Suprapubic skin (tissue), 4 donors: ENCODE measurements at regions not wholly inside any gene's neighbourhood (a gene's known extent, or its start where the extent isn't known, plus 50 kb on each side); places are given as distances from the start of the nearest gene placed in this dataset.
"Not testable (repeated sequence)": the region's sequence is repeated elsewhere in the genome, so short reads cannot be mapped to it uniquely, and the experiment has no call there.

Experiments
- DNase-seq, 2 donors: peaks; one replicate each; pipeline ENCODE4 v3.0.0-alpha.2; 2019; ENCODE audit warnings: low spot score in 2 of 2
- H3K27ac ChIP-seq: fragments of 200-600 bp; sonication (generic); one replicate; pipeline ENCODE4 v1.5.1; 2019
- H3K27me3 ChIP-seq: fragments of 200-600 bp; sonication (generic); one replicate; pipeline ENCODE4 v1.5.1; 2019
- H3K36me3 ChIP-seq: fragments of 200-600 bp; sonication (generic); one replicate; pipeline ENCODE4 v1.5.1; 2019
- H3K4me1 ChIP-seq: fragments of 200-600 bp; sonication (generic); one replicate; pipeline ENCODE4 v1.5.1; 2019
- H3K4me3 ChIP-seq: fragments of 200-600 bp; sonication (generic); one replicate; pipeline ENCODE4 v1.5.1; 2019; ENCODE audit warnings: mild to moderate bottlenecking
- H3K9me3 ChIP-seq: fragments of 200-600 bp; sonication (generic); one replicate; pipeline ENCODE4 v1.5.1; 2019
- EP300 ChIP-seq: sonication (generic); formaldehyde crosslinking; IDR thresholded peaks from one replicate; pipeline ENCODE4 v1.6.1; 2017; ENCODE audit warnings: antibody characterized with exemption
- POLR2A ChIP-seq, 2 donors: fragments of 450-650 bp; IDR thresholded peaks; one replicate each; pipeline ENCODE4 v1.6.1; 2017; ENCODE audit warnings: antibody characterized with exemption in 2 of 2, mild to moderate bottlenecking in 2 of 2, moderate library complexity in 2 of 2
- POLR2AphosphoS5 ChIP-seq, 3 donors: sonication (generic); formaldehyde crosslinking; IDR thresholded peaks; one replicate each; pipeline ENCODE4 v1.6.1; 2017; ENCODE audit warnings: antibody characterized with exemption in 3 of 3
- WGBS: methylation state at CpG from one replicate; pipeline ENCODE4 v1.1.5; 2018; 5-methylcytosine and 5-hydroxymethylcytosine counted together
- TF ChIP-seq, protein P1 (sequence below), 2 donors: fragments of 200-600 bp in 1 of 2; fragments of 450-650 bp in 1 of 2; sonication (generic) in 1 of 2; IDR thresholded peaks; one replicate each; pipeline ENCODE4 v1.5.1; 2016 to 2019; ENCODE audit warnings: antibody characterized with exemption in 2 of 2, mild to moderate bottlenecking in 1 of 2, moderate library complexity in 1 of 2

DNA sequence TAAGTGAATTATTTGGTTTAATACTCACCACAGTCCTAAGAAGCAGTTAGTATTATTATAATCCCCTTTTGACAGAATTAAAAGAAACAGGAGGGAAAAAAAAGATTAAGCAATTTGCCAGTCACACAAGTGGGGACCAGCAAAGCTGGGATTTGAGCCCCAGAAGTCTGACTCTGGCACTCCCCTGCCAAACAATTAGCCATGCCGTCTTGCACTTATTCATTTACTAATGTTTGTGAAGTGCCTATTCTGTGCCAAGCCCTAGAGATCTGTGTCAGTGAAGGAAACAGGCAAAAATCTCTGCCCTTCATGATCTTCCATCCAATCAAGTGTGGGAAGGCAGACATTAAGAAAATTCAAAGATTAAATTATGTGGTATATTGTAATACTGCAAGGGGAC, 126.0 kb upstream of the TOP1 start:
- TF ChIP-seq, protein P1, sequence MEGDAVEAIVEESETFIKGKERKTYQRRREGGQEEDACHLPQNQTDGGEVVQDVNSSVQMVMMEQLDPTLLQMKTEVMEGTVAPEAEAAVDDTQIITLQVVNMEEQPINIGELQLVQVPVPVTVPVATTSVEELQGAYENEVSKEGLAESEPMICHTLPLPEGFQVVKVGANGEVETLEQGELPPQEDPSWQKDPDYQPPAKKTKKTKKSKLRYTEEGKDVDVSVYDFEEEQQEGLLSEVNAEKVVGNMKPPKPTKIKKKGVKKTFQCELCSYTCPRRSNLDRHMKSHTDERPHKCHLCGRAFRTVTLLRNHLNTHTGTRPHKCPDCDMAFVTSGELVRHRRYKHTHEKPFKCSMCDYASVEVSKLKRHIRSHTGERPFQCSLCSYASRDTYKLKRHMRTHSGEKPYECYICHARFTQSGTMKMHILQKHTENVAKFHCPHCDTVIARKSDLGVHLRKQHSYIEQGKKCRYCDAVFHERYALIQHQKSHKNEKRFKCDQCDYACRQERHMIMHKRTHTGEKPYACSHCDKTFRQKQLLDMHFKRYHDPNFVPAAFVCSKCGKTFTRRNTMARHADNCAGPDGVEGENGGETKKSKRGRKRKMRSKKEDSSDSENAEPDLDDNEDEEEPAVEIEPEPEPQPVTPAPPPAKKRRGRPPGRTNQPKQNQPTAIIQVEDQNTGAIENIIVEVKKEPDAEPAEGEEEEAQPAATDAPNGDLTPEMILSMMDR (IDR thresholded peaks at IDR 0.05): no peak
- TF ChIP-seq EP300 (no peak), POLR2A (IDR thresholded peaks at IDR 0.05) (no peak), POLR2AphosphoS5 (IDR thresholded peaks at IDR 0.05) (no peak)
- no peaks in the 10 kb centered on the region for H3K9me3 ChIP-seq

DNA sequence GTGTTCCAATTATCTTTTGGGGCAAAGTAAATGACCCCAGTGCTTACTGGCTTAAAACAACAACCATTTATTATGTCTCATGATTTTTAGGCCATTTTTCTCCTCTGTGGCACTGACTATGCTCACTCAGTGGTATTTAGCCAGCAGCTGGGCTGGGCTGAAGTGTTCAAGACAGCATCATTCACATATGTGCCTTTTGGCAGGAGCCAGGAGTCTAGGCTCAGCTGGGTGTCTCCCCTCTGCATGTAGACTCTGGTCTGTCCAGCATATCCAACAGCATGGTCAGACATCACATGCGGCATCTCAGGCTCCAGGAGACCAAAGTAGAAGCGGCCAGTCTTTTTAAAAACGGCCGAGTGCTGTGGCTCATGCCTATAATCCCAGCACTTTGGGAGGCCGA, 120.3 kb upstream of the TOP1 start:
- DNase-seq: no peak
- Histone ChIP-seq H3K27me3 (peaks cover 1% of the 10 kb centered on the region), H3K27ac (no peak overlapping the region), H3K9me3 (peaks cover 6% of the 10 kb centered on the region), H3K4me1 (no peaks in the 10 kb centered on the region), H3K4me3 (no peak overlapping the region), H3K36me3 (no peaks in the 10 kb centered on the region)
- 71% methylated on average over 5 of the region's 5 CpGs for WGBS
- no peak for TF ChIP-seq POLR2A (IDR thresholded peaks at IDR 0.05)
- no peak for TF ChIP-seq EP300
- TF ChIP-seq, protein P1 (IDR thresholded peaks at IDR 0.05): no peak
- TF ChIP-seq POLR2AphosphoS5 (IDR thresholded peaks at IDR 0.05): no peak

More for the DNA sequence above, 126.0 kb upstream of the TOP1 start:
- 39% methylated on average over 1 of the region's 1 CpG for WGBS
- H3K36me3 ChIP-seq: no peaks in the 10 kb centered on the region
- no peaks in the 10 kb centered on the region for H3K4me1 ChIP-seq
- no peak overlapping the region for H3K27ac ChIP-seq
- H3K27me3 ChIP-seq: no peaks in the 10 kb centered on the region
- no peak overlapping the region for H3K4me3 ChIP-seq
- no peak for DNase-seq

DNA sequence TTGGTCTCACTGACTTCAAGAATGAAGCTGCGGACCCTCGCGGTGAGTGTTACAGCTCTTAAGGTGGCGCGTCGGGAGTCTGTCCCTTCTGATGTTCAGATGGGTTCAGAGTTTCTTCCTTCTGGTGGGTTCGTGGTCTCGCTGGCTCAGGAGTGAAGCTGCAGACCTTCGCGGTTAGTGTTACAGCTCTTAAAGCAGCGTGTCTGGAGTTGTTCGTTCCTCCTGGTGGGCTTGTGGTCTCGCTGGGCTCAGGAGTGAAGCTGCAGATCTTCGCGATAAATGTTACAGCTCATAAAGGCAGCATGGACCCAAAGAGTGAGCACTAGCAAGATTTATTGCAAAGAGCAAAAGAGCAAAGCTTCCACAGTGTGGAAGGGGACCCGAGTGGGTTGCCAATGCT, 119.1 kb upstream of the TOP1 start:
- not testable (repeated sequence) for H3K9me3 ChIP-seq, H3K27ac ChIP-seq, H3K4me3 ChIP-seq, H3K36me3 ChIP-seq, H3K4me1 ChIP-seq, DNase-seq, H3K27me3 ChIP-seq
- 82% methylated on average over 16 of the region's 16 CpGs for WGBS

DNA sequence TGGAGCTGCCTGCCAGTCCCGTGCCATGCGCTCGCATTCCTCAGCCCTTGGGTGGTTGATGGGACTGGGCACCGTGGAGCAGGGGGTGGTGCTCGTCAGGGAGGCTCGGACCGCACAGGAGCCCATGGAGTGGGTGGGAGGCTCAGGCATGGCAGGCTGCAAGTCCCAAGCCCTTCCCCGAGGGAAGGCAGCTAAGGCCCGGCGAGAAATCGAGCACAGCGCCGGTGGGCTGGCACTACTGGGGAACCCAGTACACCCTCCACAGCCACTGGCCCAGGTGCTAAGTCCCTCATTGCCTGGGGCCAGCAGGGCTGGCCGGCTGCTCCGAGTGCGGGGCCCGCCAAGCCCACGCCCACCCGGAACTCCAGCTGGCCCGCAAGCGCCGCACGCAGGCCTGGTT, 118.2 kb upstream of the TOP1 start:
- H3K9me3 ChIP-seq, H3K27me3 ChIP-seq, H3K27ac ChIP-seq, H3K4me3 ChIP-seq, DNase-seq, H3K4me1 ChIP-seq, H3K36me3 ChIP-seq: not testable (repeated sequence)
- 100% methylated on average over 6 of the region's 23 CpGs for WGBS

DNA sequence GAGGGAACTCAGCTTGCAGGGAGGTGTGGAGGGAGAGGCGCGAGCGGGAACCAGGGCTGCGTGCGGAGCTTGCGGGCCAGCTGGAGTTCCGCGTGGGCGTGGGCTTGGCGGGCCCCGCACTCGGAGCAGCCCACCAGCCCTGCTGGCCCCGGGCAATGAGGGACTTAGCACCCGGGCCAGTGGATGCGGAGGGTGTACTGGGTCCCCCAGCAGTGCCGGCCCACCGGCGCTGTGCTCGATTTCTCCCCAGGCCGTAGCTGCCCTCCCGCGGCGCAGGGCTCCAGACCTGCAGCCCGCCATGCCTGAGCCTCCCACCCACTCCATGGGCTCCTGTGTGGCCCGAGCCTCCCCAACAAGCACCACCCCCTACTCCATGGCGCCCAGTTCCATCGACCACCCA, 117.5 kb upstream of the TOP1 start:
- H3K36me3 ChIP-seq, H3K27me3 ChIP-seq, H3K4me1 ChIP-seq, H3K4me3 ChIP-seq, H3K9me3 ChIP-seq, DNase-seq, H3K27ac ChIP-seq: not testable (repeated sequence)
- 91% methylated on average over 4 of the region's 27 CpGs for WGBS

DNA sequence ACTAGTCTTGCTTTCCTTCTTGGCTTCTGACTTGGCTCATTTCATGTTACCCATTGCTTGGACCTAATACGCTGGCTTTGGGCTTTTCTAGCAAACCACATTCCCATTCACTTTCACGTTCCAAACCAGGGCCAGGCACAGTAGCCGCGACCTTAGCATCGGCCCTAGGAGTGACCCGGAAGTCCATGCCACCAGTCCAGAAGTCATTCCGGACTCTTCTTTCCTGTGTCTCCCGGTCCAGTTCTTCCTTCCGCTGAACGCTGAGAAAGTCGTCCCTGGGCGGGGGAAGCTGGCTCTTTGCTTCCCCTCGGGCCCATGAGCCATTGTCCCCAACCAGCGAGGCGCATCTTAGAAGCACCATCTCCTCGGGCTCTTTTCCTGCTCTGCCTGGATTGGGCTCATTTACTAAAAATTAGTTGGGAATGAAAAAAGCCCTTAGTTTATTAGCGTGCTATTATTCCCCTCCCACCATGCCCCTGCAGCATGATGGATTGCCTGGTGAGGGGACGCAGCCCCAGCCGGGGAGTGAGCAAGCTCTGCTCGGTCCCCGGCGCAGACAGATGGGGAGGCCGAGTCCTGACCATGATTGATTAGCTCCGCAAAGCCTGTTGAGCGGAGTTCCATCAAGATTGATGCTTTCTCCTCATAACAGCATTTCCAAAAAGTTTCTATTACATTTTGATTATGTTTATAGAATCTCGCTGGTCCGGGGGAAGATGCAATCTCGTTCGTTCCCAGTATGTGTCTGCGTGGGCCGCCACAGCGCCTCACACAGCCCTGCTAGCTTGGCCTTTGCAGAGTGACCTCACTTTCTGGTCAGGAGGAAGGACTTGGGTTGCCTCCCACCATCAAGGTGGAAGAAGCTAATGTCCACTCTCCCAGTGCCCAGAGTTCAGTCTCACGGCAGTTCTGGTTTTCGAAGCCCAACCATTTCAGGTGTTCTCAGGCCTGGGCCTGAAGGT, 115.1 kb upstream of the TOP1 start:
- TF ChIP-seq EP300 (no peak), POLR2AphosphoS5 (IDR thresholded peaks at IDR 0.05) (no peak), POLR2A (IDR thresholded peaks at IDR 0.05) (no peak)
- TF ChIP-seq, protein P1 (IDR thresholded peaks at IDR 0.05): no peak
- WGBS: 88% methylated on average over 34 of the region's 34 CpGs

DNA sequence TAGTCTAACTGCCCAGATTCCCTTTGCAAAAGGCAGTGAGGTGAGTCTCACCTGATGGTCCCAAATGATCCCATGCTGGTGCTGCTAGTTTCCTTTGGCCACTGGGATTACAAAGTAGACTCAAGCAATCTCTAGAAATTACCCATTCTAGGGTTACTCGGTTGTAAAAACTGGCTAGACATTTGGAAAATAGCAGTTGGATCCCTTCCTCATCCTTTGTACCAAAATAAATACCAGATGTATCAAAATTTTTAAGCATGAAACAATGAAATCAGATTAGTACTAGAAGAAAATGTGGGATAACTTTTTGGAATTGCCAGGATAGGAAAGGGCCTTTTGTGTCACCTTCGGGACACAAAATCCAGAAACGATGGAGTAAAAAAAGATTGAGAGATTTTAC, 112.9 kb upstream of the TOP1 start:
- Histone ChIP-seq H3K27ac (no peak overlapping the region), H3K4me1 (no peaks in the 10 kb centered on the region), H3K27me3 (peaks cover 3% of the 10 kb centered on the region), H3K9me3 (peaks cover 4% of the 10 kb centered on the region), H3K4me3 (no peak overlapping the region), H3K36me3 (no peaks in the 10 kb centered on the region)
- 54% methylated on average over 3 of the region's 3 CpGs for WGBS
- TF ChIP-seq EP300 (no peak), POLR2A (IDR thresholded peaks at IDR 0.05) (no peak), POLR2AphosphoS5 (IDR thresholded peaks at IDR 0.05) (no peak)
- TF ChIP-seq, protein P1 (IDR thresholded peaks at IDR 0.05): no peak
- no peak for DNase-seq

More for the DNA sequence above, 115.1 kb upstream of the TOP1 start:
- no peak overlapping the region for H3K4me3 ChIP-seq
- no peaks in the 10 kb centered on the region for H3K4me1 ChIP-seq
- no peaks in the 10 kb centered on the region for H3K36me3 ChIP-seq
- H3K27ac ChIP-seq: no peak overlapping the region
- peaks cover 3% of the 10 kb centered on the region for H3K27me3 ChIP-seq
- no peak for DNase-seq
- H3K9me3 ChIP-seq: peaks cover 6% of the 10 kb centered on the region
